CD14-positive monocyte (primary cell): ENCODE measurements at regions not wholly inside any gene's neighbourhood (a gene's known extent, or its start where the extent isn't known, plus 50 kb on each side); places are given as distances from the start of the nearest gene placed in this dataset.

Experiments used
- DNase-seq, 3 donors: peaks; one replicate each; pipeline ENCODE4 v3.0.0-alpha.2; 2011 to 2022
- H2AFZ ChIP-seq: 2 replicates; pipeline ENCODE4 v1.6.0; 2012; ENCODE audit warnings: mild to moderate bottlenecking, low read depth, low read length, inconsistent platforms; ENCODE audit not compliant: insufficient read depth, poor library complexity, severe bottlenecking
- H3K27ac ChIP-seq, 2 donors: 1 replicate in 1 of 2; 2 replicates in 1 of 2; pipeline ENCODE4 v1.5.1; 2012 to 2013; ENCODE audit warnings: low read length in 2 of 2, control low read depth in 1 of 2, inconsistent platforms in 1 of 2, low read depth in 1 of 2, mild to moderate bottlenecking in 1 of 2
- H3K27me3 ChIP-seq, 2 donors: one replicate each; pipeline versions ENCODE4 v1.6.0 to v1.6.1; 2011 to 2013; ENCODE audit warnings: low read length in 2 of 2; ENCODE audit not compliant: control insufficient read depth in 2 of 2, insufficient read depth in 2 of 2
- H3K36me3 ChIP-seq, 2 donors: replicated peaks in 1 of 2; 1 replicate in 1 of 2; 2 replicates in 1 of 2; pipeline versions ENCODE4 v1.5.1 to v1.6.1; 2012 to 2013; ENCODE audit warnings: low read length in 2 of 2, control low read depth in 1 of 2, inconsistent platforms in 1 of 2, mild to moderate bottlenecking in 1 of 2; ENCODE audit not compliant: insufficient read depth in 2 of 2, control insufficient read depth in 1 of 2
- H3K4me1 ChIP-seq, 2 donors: 1 replicate in 1 of 2; 2 replicates in 1 of 2; pipeline versions ENCODE4 v1.5.1 to v1.6.1; 2012 to 2013; ENCODE audit warnings: low read length in 2 of 2, control low read depth in 1 of 2, inconsistent platforms in 1 of 2, mild to moderate bottlenecking in 1 of 2, moderate library complexity in 1 of 2; ENCODE audit not compliant: insufficient read depth in 2 of 2, control insufficient read depth in 1 of 2
- H3K4me2 ChIP-seq: replicated peaks from 2 replicates; pipeline ENCODE3; 2012; ENCODE audit warnings: low read length, moderate library complexity, mild to moderate bottlenecking; ENCODE audit not compliant: poor library complexity, severe bottlenecking; ENCODE audit errors: extremely low read depth
- H3K4me3 ChIP-seq, 3 experiments: fragments of 200-600 bp in 1 of 3; sonication (generic) in 1 of 3; replicated peaks in 1 of 3; 1 replicate in 2 of 3; 2 replicates in 1 of 3; pipeline ENCODE4 v1.5.1; 2011 to 2013; ENCODE audit warnings: low read length in 3 of 3, mild to moderate bottlenecking in 3 of 3, control low read depth in 2 of 3, low read depth in 2 of 3, inconsistent platforms in 1 of 3, moderate library complexity in 1 of 3
- H3K79me2 ChIP-seq: 2 replicates; pipeline ENCODE4 v1.6.0; 2012; ENCODE audit warnings: mild to moderate bottlenecking, control low read depth, inconsistent platforms, low read length, moderate library complexity; ENCODE audit not compliant: insufficient read depth
- H3K9ac ChIP-seq: 2 replicates; pipeline ENCODE4 v1.6.0; 2017; ENCODE audit warnings: low read length, mild to moderate bottlenecking; ENCODE audit not compliant: insufficient read depth, poor library complexity, severe bottlenecking
- H3K9me3 ChIP-seq, 2 donors: replicated peaks in 1 of 2; 1 replicate in 1 of 2; 2 replicates in 1 of 2; pipeline versions ENCODE4 v1.5.1 to v1.6.1; 2012 to 2013; ENCODE audit warnings: low read length in 2 of 2, control low read depth in 1 of 2; ENCODE audit not compliant: control insufficient read depth in 1 of 2, insufficient read depth in 1 of 2
- H4K20me1 ChIP-seq: 2 replicates; pipeline ENCODE4 v1.6.0; 2012; ENCODE audit warnings: mild to moderate bottlenecking, low read length, control low read depth, moderate library complexity; ENCODE audit not compliant: insufficient read depth
- H3K27ac Mint-ChIP-seq, 7 donors: one replicate each; pipeline ENCODE4 v1.8.0; 2020; ENCODE audit warnings: mild to moderate bottlenecking in 7 of 7, mixed read lengths in 7 of 7, moderate library complexity in 6 of 7, inconsistent platforms in 2 of 7
- H3K27me3 Mint-ChIP-seq, 3 donors: one replicate each; pipeline ENCODE4 v1.8.0; 2021 to 2022; ENCODE audit warnings: low read depth in 3 of 3, mild to moderate bottlenecking in 3 of 3, mixed read lengths in 3 of 3, moderate library complexity in 3 of 3, inconsistent platforms in 1 of 3
- H3K36me3 Mint-ChIP-seq, 2 donors: one replicate each; pipeline ENCODE4 v1.8.0; 2020; ENCODE audit warnings: mixed read lengths in 2 of 2, inconsistent platforms in 1 of 2, mild to moderate bottlenecking in 1 of 2
- H3K4me1 Mint-ChIP-seq: one replicate; pipeline ENCODE4 v1.8.0; 2020; ENCODE audit warnings: mild to moderate bottlenecking, mixed read lengths
- H3K4me3 Mint-ChIP-seq, 2 donors: one replicate each; pipeline ENCODE4 v1.8.0; 2020; ENCODE audit warnings: mild to moderate bottlenecking in 2 of 2, mixed read lengths in 2 of 2, moderate library complexity in 1 of 2
- H3K9me3 Mint-ChIP-seq, 7 donors: one replicate each; pipeline ENCODE4 v1.8.0; 2020 to 2022; ENCODE audit warnings: mixed read lengths in 7 of 7, mild to moderate bottlenecking in 6 of 7, moderate library complexity in 6 of 7, inconsistent platforms in 2 of 7
- CTCF ChIP-seq: fragments of 200-600 bp; IDR thresholded peaks from one replicate; pipeline ENCODE4 v1.8.0; 2022; ENCODE audit warnings: antibody characterized with exemption, mild to moderate bottlenecking
- WGBS: methylation state at CpG from one replicate; pipeline ENCODE4 v1.1.5; 2013; ENCODE audit warnings: missing lambda C conversion rate; ENCODE audit not compliant: insufficient coverage; 5-methylcytosine and 5-hydroxymethylcytosine counted together
- intact Hi-C, 2 donors: fragments of 100-400 bp; cut with micrococcal nuclease; formaldehyde crosslinking; loops; one replicate each; pipeline versions ENCODE4 v1.15.0 to v1.15.1; 2023

GRCh38 chr16:8310323-8310722 lies 280.0 kb downstream of the TMEM114 start:
- WGBS = 84% methylated on average over 3 of the region's 6 CpGs
- H3K4me2 ChIP-seq = no peak overlapping the region
- Mint-ChIP-seq H3K27ac (no peak overlapping the region), H3K4me1 (no peaks in the 10 kb centered on the region), H3K4me3 (no peak overlapping the region), H3K36me3 (no peaks in the 10 kb centered on the region), H3K9me3 (peaks cover 0 to 9% (median 6%) of the 10 kb centered on the region in 7 donors), H3K27me3 (no peaks in the 10 kb centered on the region)
- H3K4me3 ChIP-seq = no peak overlapping the region
- no peaks in the 10 kb centered on the region for H3K27me3 ChIP-seq
- H3K4me1 ChIP-seq = no peaks in the 10 kb centered on the region
- H3K9me3 ChIP-seq = peaks cover 0 to 7% of the 10 kb centered on the region in 2 donors
- no peak for DNase-seq
- H2AFZ ChIP-seq = no peak overlapping the region
- intact Hi-C loops = no loop called here
- no peaks in the 10 kb centered on the region for H4K20me1 ChIP-seq
- H3K27ac ChIP-seq = no peak overlapping the region
- TF ChIP-seq CTCF = no peak
- no peak overlapping the region for H3K9ac ChIP-seq
- H3K79me2 ChIP-seq = no peaks in the 10 kb centered on the region
- no peaks in the 10 kb centered on the region for H3K36me3 ChIP-seq

- Histone ChIP-seq H3K4me3 (no peak overlapping the region), H3K27me3 (no peaks in the 10 kb centered on the region), H3K9ac (no peak overlapping the region), H4K20me1 (no peaks in the 10 kb centered on the region), H3K27ac (no peak overlapping the region), H3K4me2 (no peak overlapping the region), H3K79me2 (no peaks in the 10 kb centered on the region), H3K9me3 (peaks cover 0 to 12% of the 10 kb centered on the region in 2 donors), H3K36me3 (no peaks in the 10 kb centered on the region), H3K4me1 (no peaks in the 10 kb centered on the region), H2AFZ (no peak overlapping the region)
- intact Hi-C loops = no loop called here
- TF ChIP-seq CTCF = no peak
- H3K27ac Mint-ChIP-seq = no peak overlapping the region
- no peak overlapping the region for H3K4me3 Mint-ChIP-seq
- DNase-seq = no peak
- no peaks in the 10 kb centered on the region for H3K4me1 Mint-ChIP-seq
- peaks cover 2 to 37% (median 12%) of the 10 kb centered on the region in 7 donors for H3K9me3 Mint-ChIP-seq
- H3K27me3 Mint-ChIP-seq = no peaks in the 10 kb centered on the region
- H3K36me3 Mint-ChIP-seq = no peaks in the 10 kb centered on the region
- WGBS = no CpG with 5 or more reads among the region's 3 CpGs
Observed at GRCh38 chr16:8305201-8305600, 285.1 kb downstream of the TMEM114 start.
